SK-N-SH treated with all-trans-retinoic acid at 6 μM for 48 hours (cell line): ENCODE measurements at regions not wholly inside any gene's neighbourhood (a gene's known extent, or its start where the extent isn't known, plus 50 kb on each side); places are given as distances from the start of the nearest gene placed in this dataset.

Experiments used
- ATAC-seq: fragments of 200-7000 bp; cut with Tn5 transposase; 3 replicates; pipeline ENCODE4 v1.9.1; 2020; ENCODE audit warnings: mild to moderate bottlenecking, moderate library complexity
- CSDC2 ChIP-seq: fragments of 250-450 bp; sonication (Bioruptor Pico); IDR thresholded peaks from 2 replicates; pipeline ENCODE4 v1.5.0; 2020; ENCODE audit warnings: mild to moderate bottlenecking, moderate library complexity
- ESRRG ChIP-seq: fragments of 250-450 bp; sonication (Bioruptor Pico); IDR thresholded peaks from 2 replicates; pipeline ENCODE4 v1.6.1; 2021; ENCODE audit warnings: mild to moderate bottlenecking
- GLIS3 ChIP-seq: fragments of 250-450 bp; sonication (Bioruptor Pico); IDR thresholded peaks from 2 replicates; pipeline ENCODE4 v1.5.0; 2020; ENCODE audit warnings: mild to moderate bottlenecking, moderate library complexity
- ISL1 ChIP-seq: fragments of 250-450 bp; sonication (Bioruptor Pico); IDR thresholded peaks from 2 replicates; pipeline ENCODE4 v2.1.2; 2022; ENCODE audit warnings: mild to moderate bottlenecking, moderate library complexity
- OSR1 ChIP-seq: fragments of 250-450 bp; sonication (Bioruptor Pico); IDR thresholded peaks from 2 replicates; pipeline ENCODE4 v1.8.0; 2022; ENCODE audit warnings: moderate library complexity, mild to moderate bottlenecking, inconsistent platforms
- PATZ1 ChIP-seq: fragments of 250-450 bp; sonication (Bioruptor Pico); IDR thresholded peaks from 2 replicates; pipeline ENCODE4 v1.8.0; 2020; ENCODE audit warnings: mild to moderate bottlenecking, moderate library complexity, borderline replicate concordance
- PPARA ChIP-seq: fragments of 250-450 bp; sonication (Bioruptor Pico); IDR thresholded peaks from 2 replicates; pipeline ENCODE4 v1.5.0; 2020; ENCODE audit warnings: mild to moderate bottlenecking, borderline replicate concordance
- RARB ChIP-seq: fragments of 250-450 bp; sonication (Bioruptor Pico); IDR thresholded peaks from 2 replicates; pipeline ENCODE4 v1.8.0; 2021; ENCODE audit warnings: mild to moderate bottlenecking, moderate library complexity
- SNAI2 ChIP-seq: fragments of 250-450 bp; sonication (Bioruptor Pico); IDR thresholded peaks from 2 replicates; pipeline ENCODE4 v1.5.0; 2020; ENCODE audit warnings: mild to moderate bottlenecking, moderate library complexity
- TCF4 ChIP-seq: fragments of 250-450 bp; sonication (Bioruptor Pico); IDR thresholded peaks from 2 replicates; pipeline ENCODE4 v1.8.0; 2021; ENCODE audit warnings: mild to moderate bottlenecking, moderate library complexity, borderline replicate concordance
- TOX ChIP-seq: fragments of 250-450 bp; sonication (Bioruptor Pico); IDR thresholded peaks from 2 replicates; pipeline ENCODE4 v1.8.0; 2021; ENCODE audit warnings: mild to moderate bottlenecking, moderate library complexity, borderline replicate concordance
- TSHZ2 ChIP-seq: fragments of 250-450 bp; sonication (Bioruptor Pico); IDR thresholded peaks from 2 replicates; pipeline ENCODE4 v1.5.0; 2020; ENCODE audit warnings: mild to moderate bottlenecking, moderate library complexity
- ZC3H10 ChIP-seq: fragments of 250-450 bp; sonication (Bioruptor Pico); IDR thresholded peaks from 2 replicates; pipeline ENCODE4 v1.5.1; 2021; ENCODE audit warnings: mild to moderate bottlenecking, moderate library complexity
- ZFP3 ChIP-seq: fragments of 250-450 bp; sonication (Bioruptor Pico); IDR thresholded peaks from 2 replicates; pipeline ENCODE4 v1.5.0; 2020; ENCODE audit warnings: mild to moderate bottlenecking, moderate library complexity
- ZFP30 ChIP-seq: fragments of 450-650 bp; formaldehyde crosslinking; IDR thresholded peaks from 2 replicates; pipeline ENCODE4 v1.5.0; 2022; ENCODE audit warnings: mild to moderate bottlenecking, moderate library complexity
- ZNF565 ChIP-seq: fragments of 450-650 bp; formaldehyde crosslinking; conservative IDR thresholded peaks from 2 replicates; pipeline ENCODE4 v1.5.0; 2020; ENCODE audit warnings: low read depth, mild to moderate bottlenecking, moderate library complexity
- ZNF70 ChIP-seq: fragments of 450-650 bp; formaldehyde crosslinking; IDR thresholded peaks from 2 replicates; pipeline ENCODE4 v1.5.0; 2020; ENCODE audit warnings: mild to moderate bottlenecking, moderate library complexity
- TF ChIP-seq, protein P1 (sequence below): fragments of 250-450 bp; sonication (Bioruptor Pico); IDR thresholded peaks from 2 replicates; pipeline ENCODE4 v1.5.1; 2021; ENCODE audit warnings: mild to moderate bottlenecking, moderate library complexity
- TF ChIP-seq, protein P2 (sequence below): fragments of 250-450 bp; sonication (Bioruptor Pico); IDR thresholded peaks from 2 replicates; pipeline ENCODE4 v1.5.1; 2020; ENCODE audit warnings: low read depth, mild to moderate bottlenecking, moderate library complexity

GRCh38 chr2:121014876-121015275, 270.1 kb downstream of the TFCP2L1 start:
- no peak for TF ChIP-seq ISL1 (CRISPR knock-in tag)
- TF ChIP-seq, protein P1, sequence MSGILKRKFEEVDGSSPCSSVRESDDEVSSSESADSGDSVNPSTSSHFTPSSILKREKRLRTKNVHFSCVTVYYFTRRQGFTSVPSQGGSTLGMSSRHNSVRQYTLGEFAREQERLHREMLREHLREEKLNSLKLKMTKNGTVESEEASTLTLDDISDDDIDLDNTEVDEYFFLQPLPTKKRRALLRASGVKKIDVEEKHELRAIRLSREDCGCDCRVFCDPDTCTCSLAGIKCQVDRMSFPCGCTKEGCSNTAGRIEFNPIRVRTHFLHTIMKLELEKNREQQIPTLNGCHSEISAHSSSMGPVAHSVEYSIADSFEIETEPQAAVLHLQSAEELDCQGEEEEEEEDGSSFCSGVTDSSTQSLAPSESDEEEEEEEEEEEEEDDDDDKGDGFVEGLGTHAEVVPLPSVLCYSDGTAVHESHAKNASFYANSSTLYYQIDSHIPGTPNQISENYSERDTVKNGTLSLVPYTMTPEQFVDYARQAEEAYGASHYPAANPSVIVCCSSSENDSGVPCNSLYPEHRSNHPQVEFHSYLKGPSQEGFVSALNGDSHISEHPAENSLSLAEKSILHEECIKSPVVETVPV (CRISPR knock-in tag) = no peak
- TF ChIP-seq, all 23 proteins: peak for 0
- no peak for ATAC-seq

DNA sequence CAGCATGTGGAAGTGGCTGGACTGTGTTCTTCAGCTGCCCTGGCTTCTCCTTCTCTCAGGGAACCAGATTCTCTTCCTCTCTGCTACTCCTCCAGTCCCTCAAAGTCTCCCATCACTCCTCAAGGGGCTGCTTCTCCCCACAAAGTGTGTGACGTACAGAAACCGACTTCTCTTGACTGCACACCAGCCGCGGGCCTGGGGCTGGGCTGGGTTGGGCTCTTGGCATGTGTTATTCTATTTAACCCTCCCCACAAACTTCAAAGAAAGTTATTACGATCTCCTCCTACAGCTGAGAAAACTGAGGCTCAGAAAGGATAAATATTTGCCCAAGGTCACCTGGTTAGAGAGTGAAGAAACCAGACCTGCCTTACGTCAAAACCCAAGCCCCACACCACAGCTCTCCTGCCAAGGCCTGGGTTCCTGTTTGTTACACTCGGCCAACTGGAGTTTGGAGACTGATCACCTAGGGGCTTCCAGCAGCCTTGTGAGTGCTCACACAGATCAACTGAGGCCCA, 269.0 kb downstream of the TFCP2L1 start:
- no peak for ATAC-seq
- TF ChIP-seq TCF4 (CRISPR knock-in tag) (no peak), ZFP30 (CRISPR knock-in tag) (no peak), ZFP3 (no peak), ESRRG (CRISPR knock-in tag) (no peak), PATZ1 (CRISPR knock-in tag) (no peak), OSR1 (no peak), TOX (no peak), GLIS3 (CRISPR knock-in tag) (no peak), TSHZ2 (no peak), ZC3H10 (CRISPR knock-in tag) (no peak)
- TF ChIP-seq, protein P1 (CRISPR knock-in tag) = no peak

GRCh38 chr2:121017396-121017795, 267.6 kb downstream of the TFCP2L1 start:
- TF ChIP-seq OSR1 (no peak), RARB (CRISPR knock-in tag) (no peak), CSDC2 (CRISPR knock-in tag) (no peak), ISL1 (CRISPR knock-in tag) (no peak), PATZ1 (CRISPR knock-in tag) (no peak), TOX (no peak), SNAI2 (CRISPR knock-in tag) (no peak), ZNF70 (CRISPR knock-in tag) (no peak), GLIS3 (CRISPR knock-in tag) (no peak), ZFP30 (CRISPR knock-in tag) (no peak), ZC3H10 (CRISPR knock-in tag) (no peak), ZNF565 (CRISPR knock-in tag) (no peak), PPARA (CRISPR knock-in tag) (no peak)
- TF ChIP-seq, protein P2, sequence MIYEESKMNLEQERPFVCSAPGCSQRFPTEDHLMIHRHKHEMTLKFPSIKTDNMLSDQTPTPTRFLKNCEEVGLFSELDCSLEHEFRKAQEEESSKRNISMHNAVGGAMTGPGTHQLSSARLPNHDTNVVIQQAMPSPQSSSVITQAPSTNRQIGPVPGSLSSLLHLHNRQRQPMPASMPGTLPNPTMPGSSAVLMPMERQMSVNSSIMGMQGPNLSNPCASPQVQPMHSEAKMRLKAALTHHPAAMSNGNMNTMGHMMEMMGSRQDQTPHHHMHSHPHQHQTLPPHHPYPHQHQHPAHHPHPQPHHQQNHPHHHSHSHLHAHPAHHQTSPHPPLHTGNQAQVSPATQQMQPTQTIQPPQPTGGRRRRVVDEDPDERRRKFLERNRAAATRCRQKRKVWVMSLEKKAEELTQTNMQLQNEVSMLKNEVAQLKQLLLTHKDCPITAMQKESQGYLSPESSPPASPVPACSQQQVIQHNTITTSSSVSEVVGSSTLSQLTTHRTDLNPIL (CRISPR knock-in tag) = no peak
- TF ChIP-seq, all 23 proteins: peak for 0
- no peak for ATAC-seq
